ENCODE measurements at regions not wholly inside any gene's neighbourhood (a gene's known extent, or its start where the extent isn't known, plus 50 kb on each side); places are given as distances from the start of the nearest gene placed in this dataset.
A peak's percentile ranks its signal among the peaks of the same experiment; 100 is the strongest.

GRCh38 chr12:67456431-67456901 is 187.3 kb downstream of the CAND1 start:
- no peaks in the 10 kb centered on the region for H3K36me3 ChIP-seq
- no peak for DNase-seq
- intact Hi-C loops (cut with DNase I), result no loop called here
- peaks cover 0 to 35% (median 24%) of the 10 kb centered on the region in 4 donors for H3K4me1 ChIP-seq
- H3K9me3 ChIP-seq, result no peaks in the 10 kb centered on the region
- H3K27ac ChIP-seq, result peak overlapping the region in 3 of 4 donors; percentile 48 to 66 (median 54)
- no peak overlapping the region for H3K4me3 ChIP-seq
- TF ChIP-seq CTCF (IDR thresholded peaks at IDR 0.05), result no peak
- TF ChIP-seq POLR2AphosphoS5 (IDR thresholded peaks at IDR 0.05), result peak in 2 of 4 donors; percentile 28 to 32
- WGBS, 2 donors, result 6 to 17% methylated on average over 3 of the region's 3 CpGs
- no peaks in the 10 kb centered on the region for H3K27me3 ChIP-seq

DNA sequence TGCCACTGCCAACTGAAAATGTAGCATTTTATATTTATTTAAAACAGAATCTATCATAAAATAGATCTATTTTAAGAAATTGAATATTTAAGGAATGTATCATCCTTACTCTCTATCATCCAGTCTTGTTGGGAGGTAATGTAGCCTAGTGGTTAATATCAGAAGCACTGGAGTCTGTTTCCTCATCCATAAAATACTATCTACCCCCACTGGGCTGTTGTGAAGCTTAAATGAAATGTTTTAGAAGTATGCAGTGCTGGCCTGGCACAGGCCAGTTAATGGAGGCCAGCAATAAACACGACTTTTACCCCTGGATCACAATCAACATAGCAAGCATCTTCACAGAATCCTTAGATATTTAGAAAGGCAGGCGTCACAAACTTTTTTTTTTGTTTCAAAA is 188.0 kb downstream of the CAND1 start:
- H3K27me3 ChIP-seq, result no peaks in the 10 kb centered on the region
- TF ChIP-seq CTCF (IDR thresholded peaks at IDR 0.05) (no peak), EP300 (IDR thresholded peaks at IDR 0.05) (no peak), POLR2A (IDR thresholded peaks at IDR 0.05) (no peak), POLR2AphosphoS5 (IDR thresholded peaks at IDR 0.05) (no peak)
- H3K9me3 ChIP-seq, result no peaks in the 10 kb centered on the region
- H3K4me3 ChIP-seq, result no peak overlapping the region
- peaks cover 0 to 35% (median 24%) of the 10 kb centered on the region in 4 donors for H3K4me1 ChIP-seq
- WGBS, 2 donors, result 41 to 70% methylated on average over 2 of the region's 2 CpGs
- H3K27ac ChIP-seq, result peak overlapping the region; percentile 40 to 66 (median 51)
- no peak for DNase-seq
- intact Hi-C loops (cut with DNase I), result no loop called here
- H3K36me3 ChIP-seq, result no peaks in the 10 kb centered on the region

DNA sequence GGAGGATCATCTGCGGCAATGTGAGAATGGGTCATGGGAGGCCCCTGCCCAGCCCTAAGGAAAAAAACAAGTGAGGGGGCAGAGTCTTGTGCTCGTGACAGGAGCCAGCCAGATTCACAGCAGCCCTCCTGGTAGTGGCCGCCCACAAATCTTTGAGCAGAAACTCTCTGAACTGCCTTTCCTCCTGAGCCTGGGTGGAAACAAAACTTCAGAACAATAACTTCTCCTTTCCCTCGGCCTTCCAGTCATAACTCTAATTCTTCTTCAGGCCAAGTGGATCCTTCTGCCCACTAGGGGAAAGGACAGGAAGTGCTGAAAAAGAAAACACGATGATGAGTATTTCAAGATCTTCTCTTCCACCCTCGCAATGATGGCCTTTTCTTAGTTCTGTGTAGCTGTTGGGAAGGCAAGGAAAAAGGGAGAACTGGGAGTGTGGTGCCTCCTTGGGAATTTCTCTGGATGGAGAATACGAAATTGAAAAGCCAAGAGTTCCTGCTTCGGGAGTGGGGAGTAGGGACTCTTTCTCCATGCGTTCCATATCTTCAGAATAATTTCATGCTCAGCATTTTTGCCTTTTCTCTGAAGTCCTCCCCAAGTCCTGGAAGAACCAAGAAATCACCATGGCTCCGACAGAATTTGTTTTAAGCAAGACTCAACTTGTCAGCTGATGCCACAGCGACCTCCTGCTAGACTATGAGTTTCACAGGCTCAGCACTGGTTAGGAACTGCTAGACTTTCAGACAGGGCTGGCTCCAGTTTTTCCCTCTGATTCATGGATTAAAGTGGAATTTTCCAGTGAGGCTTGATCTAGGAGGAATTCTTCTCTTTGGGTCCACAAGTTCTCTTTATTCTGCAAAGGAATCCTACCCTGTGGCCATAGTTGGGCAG is 188.9 kb downstream of the CAND1 start:
- WGBS, 2 donors, result 75 to 78% methylated on average over 11 of the region's 11 CpGs
- intact Hi-C loops (cut with DNase I), result no loop called here
- H3K36me3 ChIP-seq, result no peaks in the 10 kb centered on the region
- no peak for TF ChIP-seq POLR2AphosphoS5 (IDR thresholded peaks at IDR 0.05)
- TF ChIP-seq POLR2A (IDR thresholded peaks at IDR 0.05), result no peak
- peak in 1 of 4 experiments; percentile 20 for TF ChIP-seq CTCF (IDR thresholded peaks at IDR 0.05)
- peaks cover 0 to 35% (median 24%) of the 10 kb centered on the region in 4 donors for H3K4me1 ChIP-seq
- H3K9me3 ChIP-seq, result no peaks in the 10 kb centered on the region
- no peak overlapping the region for H3K4me3 ChIP-seq
- DNase-seq, result no peak
- no peaks in the 10 kb centered on the region for H3K27me3 ChIP-seq
- H3K27ac ChIP-seq, result peak overlapping the region; percentile 40 to 66 (median 51)

DNA sequence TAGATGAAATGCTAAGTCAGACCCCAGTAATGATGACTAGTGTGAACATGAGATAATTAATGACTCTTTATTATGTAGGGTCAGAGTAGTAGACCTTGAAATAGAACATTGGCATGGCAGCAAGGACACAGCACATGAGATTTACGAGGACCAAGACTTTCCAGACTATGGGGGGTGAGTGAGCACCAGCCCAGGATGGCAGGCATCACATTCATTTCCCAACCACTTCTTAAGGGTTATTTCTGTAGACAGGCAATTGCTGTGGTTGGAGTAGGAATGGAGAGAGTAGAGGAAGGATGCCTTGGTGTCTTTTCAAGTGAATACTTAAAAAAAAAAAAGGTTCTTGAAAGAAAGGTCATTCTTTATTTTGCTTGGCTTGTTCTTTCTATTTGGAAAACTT is 189.4 kb upstream of the DYRK2 start:
- Histone ChIP-seq H3K27me3 (no peaks in the 10 kb centered on the region), H3K27ac (peak overlapping the region in 1 of 4 donors; percentile 15), H3K4me1 (peaks cover 0 to 35% (median 24%) of the 10 kb centered on the region in 4 donors), H3K4me3 (no peak overlapping the region), H3K9me3 (no peaks in the 10 kb centered on the region), H3K36me3 (no peaks in the 10 kb centered on the region)
- DNase-seq, result no peak
- WGBS, 2 donors, result 89 to 97% methylated on average over 1 of the region's 1 CpG
- intact Hi-C loops (cut with DNase I), result no loop called here
- TF ChIP-seq POLR2AphosphoS5 (IDR thresholded peaks at IDR 0.05), result peak in 1 of 4 donors; percentile 32
- no peak for TF ChIP-seq POLR2A (IDR thresholded peaks at IDR 0.05)

DNA sequence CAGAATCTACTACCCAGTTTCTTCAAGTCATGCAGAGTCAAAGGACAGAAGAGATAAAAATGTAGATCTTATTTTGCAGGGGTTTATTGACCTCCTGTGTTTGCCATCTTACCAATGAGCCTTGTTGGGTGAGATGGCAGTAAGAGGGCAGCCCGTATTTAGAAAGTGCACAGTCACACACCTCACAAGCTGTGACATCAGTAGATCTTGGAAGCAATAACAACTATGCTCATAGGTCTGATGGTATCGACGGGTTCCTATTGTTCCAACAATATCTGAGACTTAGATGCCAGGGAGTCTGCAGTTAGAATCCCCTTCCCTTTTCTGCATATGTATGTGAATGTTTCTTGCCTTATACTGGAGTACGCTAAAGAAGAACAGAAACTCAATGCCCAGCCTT is 189.0 kb upstream of the DYRK2 start:
- no peak overlapping the region for H3K4me3 ChIP-seq
- H3K36me3 ChIP-seq, result no peaks in the 10 kb centered on the region
- TF ChIP-seq EP300 (IDR thresholded peaks at IDR 0.05), result no peak
- TF ChIP-seq POLR2AphosphoS5 (IDR thresholded peaks at IDR 0.05), result no peak
- TF ChIP-seq CTCF (IDR thresholded peaks at IDR 0.05), result no peak
- no peak for TF ChIP-seq POLR2A (IDR thresholded peaks at IDR 0.05)
- no peak for DNase-seq
- no peaks in the 10 kb centered on the region for H3K9me3 ChIP-seq
- WGBS, 2 donors, result 91 to 95% methylated on average over 4 of the region's 4 CpGs
- no peak overlapping the region for H3K27ac ChIP-seq
- intact Hi-C loops (cut with DNase I), result no loop called here
- H3K4me1 ChIP-seq, result peaks cover 0 to 35% (median 24%) of the 10 kb centered on the region in 4 donors
- no peaks in the 10 kb centered on the region for H3K27me3 ChIP-seq
